Keratinocyte (primary cell): ENCODE measurements at regions not wholly inside any gene's neighbourhood (a gene's known extent, or its start where the extent isn't known, plus 50 kb on each side); places are given as distances from the start of the nearest gene placed in this dataset.

Source experiments
- CTCF ChIP-seq, 3 experiments: IDR thresholded peaks in 1 of 3; conservative IDR thresholded peaks in 1 of 3; optimal IDR thresholded peaks in 1 of 3; 2 replicates in 2 of 3; 3 replicates in 1 of 3; pipeline versions ENCODE3 to v1.5.1; 2011; ENCODE audit warnings: low read length in 3 of 3, mild to moderate bottlenecking in 3 of 3, moderate library complexity in 2 of 3, control low read depth in 1 of 3, inconsistent platforms in 1 of 3; ENCODE audit not compliant: insufficient read depth in 2 of 3; ENCODE audit errors: extremely low read depth in 1 of 3
- EZH2 ChIP-seq: IDR thresholded peaks from one replicate; pipeline ENCODE4 v1.6.1; 2012; ENCODE audit warnings: inconsistent platforms, mild to moderate bottlenecking, low read length, moderate library complexity

GRCh38 chr1:8189931-8190483 lies 127.9 kb upstream of the SLC45A1 start:
- TF ChIP-seq CTCF (optimal IDR thresholded peaks at IDR 0.05 in 1 of 3, IDR thresholded peaks at IDR 0.05 in 1 of 3, conservative IDR thresholded peaks at IDR 0.05 in 1 of 3; ENCODE audit: extremely low read depth in 1 of 3, insufficient read depth in 2 of 3, low read length in 3 of 3) (no peak), EZH2 (no peak)
